Osteoblast (primary cell): ENCODE measurements at regions not wholly inside any gene's neighbourhood (a gene's known extent, or its start where the extent isn't known, plus 50 kb on each side); places are given as distances from the start of the nearest gene placed in this dataset.

Experiments
- DNase-seq: peaks from one replicate; pipeline ENCODE4 v3.0.0; 2011; ENCODE audit warnings: low spot score, mixed read lengths; ENCODE audit not compliant: insufficient read length; ENCODE audit errors: missing footprints
- H2AFZ ChIP-seq: 2 replicates; pipeline ENCODE4 v1.6.0; 2011; ENCODE audit warnings: mild to moderate bottlenecking, low read length
- H3K27ac ChIP-seq: 2 replicates; pipeline ENCODE4 v1.5.1; 2011; ENCODE audit warnings: mild to moderate bottlenecking, low read depth, low read length, moderate library complexity
- H3K27me3 ChIP-seq: 2 replicates; pipeline ENCODE4 v1.6.0; 2012; ENCODE audit warnings: mild to moderate bottlenecking, control low read depth, inconsistent platforms, low read length, moderate library complexity; ENCODE audit not compliant: insufficient read depth
- H3K36me3 ChIP-seq: 2 replicates; pipeline ENCODE4 v1.5.1; 2011; ENCODE audit warnings: mild to moderate bottlenecking, low read length, control low read depth, moderate library complexity; ENCODE audit not compliant: insufficient read depth
- H3K4me1 ChIP-seq: 2 replicates; pipeline ENCODE4 v1.5.1; 2011; ENCODE audit warnings: mild to moderate bottlenecking, low read length, control low read depth, moderate library complexity; ENCODE audit not compliant: insufficient read depth
- H3K4me2 ChIP-seq: 2 replicates; pipeline ENCODE4 v1.6.0; 2011; ENCODE audit warnings: mild to moderate bottlenecking, low read length; ENCODE audit not compliant: insufficient read depth
- H3K4me3 ChIP-seq: fragments of 200-600 bp; sonication (generic); 3 replicates; pipeline ENCODE4 v1.5.1; 2012; ENCODE audit warnings: mild to moderate bottlenecking, low read length, inconsistent platforms; ENCODE audit not compliant: insufficient read depth
- H3K79me2 ChIP-seq: 2 replicates; pipeline ENCODE4 v1.6.0; 2012; ENCODE audit warnings: mild to moderate bottlenecking, low read length, control low read depth, inconsistent platforms; ENCODE audit not compliant: insufficient read depth
- H3K9me3 ChIP-seq: 2 replicates; pipeline ENCODE4 v1.5.1; 2011; ENCODE audit warnings: low read depth, low read length, control low read depth
- H4K20me1 ChIP-seq: 2 replicates; pipeline ENCODE4 v1.6.0; 2012; ENCODE audit warnings: mild to moderate bottlenecking, low read length, control low read depth; ENCODE audit not compliant: insufficient read depth
- TF ChIP-seq, protein P1 (sequence below): IDR thresholded peaks from 2 replicates; pipeline ENCODE4 v1.5.1; 2011; ENCODE audit warnings: mild to moderate bottlenecking, low read depth, low read length, moderate library complexity; ENCODE audit errors: extremely low read depth

DNA sequence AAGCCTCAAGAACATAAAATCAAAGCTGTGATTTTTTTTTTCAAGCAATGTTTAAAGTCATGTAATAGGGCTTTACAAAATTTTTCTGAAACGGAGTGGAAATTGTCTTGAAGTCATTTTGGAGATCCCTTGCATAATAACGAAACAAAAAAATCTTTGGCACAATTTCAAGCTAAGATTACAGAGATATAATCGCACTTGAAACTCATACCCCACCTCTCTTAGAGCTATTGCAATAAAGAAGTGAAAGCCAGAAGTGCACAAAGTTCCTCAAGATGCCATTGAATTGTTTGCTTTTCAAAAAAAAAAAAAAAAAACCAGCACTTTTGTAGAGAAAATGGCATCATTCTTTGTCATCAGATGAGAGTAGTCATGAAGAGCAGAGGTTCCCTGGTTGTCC, 152.3 kb downstream of the PAX3 start:
- Histone ChIP-seq H3K36me3 (no peaks in the 10 kb centered on the region), H3K27me3 (no peaks in the 10 kb centered on the region), H3K4me1 (no peaks in the 10 kb centered on the region), H4K20me1 (no peaks in the 10 kb centered on the region), H3K27ac (no peak overlapping the region), H3K4me3 (no peak overlapping the region), H3K9me3 (no peaks in the 10 kb centered on the region), H3K4me2 (no peak overlapping the region), H3K79me2 (no peaks in the 10 kb centered on the region), H2AFZ (no peak overlapping the region)
- TF ChIP-seq, protein P1, sequence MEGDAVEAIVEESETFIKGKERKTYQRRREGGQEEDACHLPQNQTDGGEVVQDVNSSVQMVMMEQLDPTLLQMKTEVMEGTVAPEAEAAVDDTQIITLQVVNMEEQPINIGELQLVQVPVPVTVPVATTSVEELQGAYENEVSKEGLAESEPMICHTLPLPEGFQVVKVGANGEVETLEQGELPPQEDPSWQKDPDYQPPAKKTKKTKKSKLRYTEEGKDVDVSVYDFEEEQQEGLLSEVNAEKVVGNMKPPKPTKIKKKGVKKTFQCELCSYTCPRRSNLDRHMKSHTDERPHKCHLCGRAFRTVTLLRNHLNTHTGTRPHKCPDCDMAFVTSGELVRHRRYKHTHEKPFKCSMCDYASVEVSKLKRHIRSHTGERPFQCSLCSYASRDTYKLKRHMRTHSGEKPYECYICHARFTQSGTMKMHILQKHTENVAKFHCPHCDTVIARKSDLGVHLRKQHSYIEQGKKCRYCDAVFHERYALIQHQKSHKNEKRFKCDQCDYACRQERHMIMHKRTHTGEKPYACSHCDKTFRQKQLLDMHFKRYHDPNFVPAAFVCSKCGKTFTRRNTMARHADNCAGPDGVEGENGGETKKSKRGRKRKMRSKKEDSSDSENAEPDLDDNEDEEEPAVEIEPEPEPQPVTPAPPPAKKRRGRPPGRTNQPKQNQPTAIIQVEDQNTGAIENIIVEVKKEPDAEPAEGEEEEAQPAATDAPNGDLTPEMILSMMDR, result no peak
- DNase-seq, result no peak

DNA sequence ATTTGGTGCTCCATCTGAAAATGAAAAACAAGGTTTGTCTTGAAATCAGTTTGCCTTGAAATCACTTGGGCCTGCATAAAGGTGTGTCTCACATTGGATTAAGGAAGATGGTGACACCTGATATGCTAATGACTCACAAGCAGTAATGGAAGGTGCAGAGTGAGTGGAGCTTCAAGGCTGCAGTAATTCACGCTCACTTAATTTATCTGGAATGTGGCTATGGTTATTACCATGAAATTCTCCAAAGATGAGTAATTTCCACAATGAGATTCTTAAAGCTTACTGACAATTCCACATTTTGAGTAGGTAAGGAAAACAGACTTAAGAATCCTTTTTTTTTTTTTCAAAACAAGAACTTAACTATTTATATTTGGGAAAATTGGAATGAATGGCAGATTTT, 156.8 kb downstream of the PAX3 start:
- no peaks in the 10 kb centered on the region for H3K79me2 ChIP-seq
- no peaks in the 10 kb centered on the region for H4K20me1 ChIP-seq
- no peak overlapping the region for H3K4me3 ChIP-seq
- no peak overlapping the region for H3K4me2 ChIP-seq
- no peaks in the 10 kb centered on the region for H3K9me3 ChIP-seq
- H3K4me1 ChIP-seq, result no peaks in the 10 kb centered on the region
- H3K36me3 ChIP-seq, result no peaks in the 10 kb centered on the region
- DNase-seq, result no peak
- no peak overlapping the region for H3K27ac ChIP-seq
- H3K27me3 ChIP-seq, result no peaks in the 10 kb centered on the region
- TF ChIP-seq, protein P1, result no peak
- no peak overlapping the region for H2AFZ ChIP-seq

DNA sequence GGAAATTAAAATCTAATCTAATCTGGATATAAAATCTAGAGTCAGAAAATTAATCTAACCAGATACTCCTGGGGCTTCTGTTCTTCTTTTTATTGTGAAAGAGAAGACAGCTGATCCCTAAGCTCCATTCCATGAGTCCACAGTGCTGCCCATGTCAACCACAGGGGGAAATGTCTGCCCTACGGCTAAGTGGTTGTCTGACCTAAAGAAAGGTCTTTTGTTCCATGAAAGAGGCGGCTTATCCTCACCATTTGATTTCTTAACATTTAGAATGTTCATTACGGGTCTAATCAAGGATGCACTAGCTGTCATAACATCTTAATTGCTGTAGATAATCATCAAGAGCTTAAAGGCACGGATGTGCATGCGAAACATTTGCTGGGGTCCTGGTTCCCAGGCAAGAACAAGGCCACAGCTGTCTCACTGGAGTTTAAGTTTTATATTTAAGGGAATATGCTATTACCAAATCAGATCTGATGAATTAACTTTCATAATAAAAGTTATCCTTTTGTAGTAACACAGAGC, 162.6 kb downstream of the PAX3 start:
- Histone ChIP-seq H3K4me2 (no peak overlapping the region), H3K79me2 (no peaks in the 10 kb centered on the region), H3K27ac (no peak overlapping the region), H3K4me3 (no peak overlapping the region), H3K27me3 (no peaks in the 10 kb centered on the region), H3K4me1 (no peaks in the 10 kb centered on the region), H3K9me3 (no peaks in the 10 kb centered on the region), H3K36me3 (no peaks in the 10 kb centered on the region), H4K20me1 (no peaks in the 10 kb centered on the region), H2AFZ (no peak overlapping the region)
- peak; percentile 46 for DNase-seq
- TF ChIP-seq, protein P1, result no peak

DNA sequence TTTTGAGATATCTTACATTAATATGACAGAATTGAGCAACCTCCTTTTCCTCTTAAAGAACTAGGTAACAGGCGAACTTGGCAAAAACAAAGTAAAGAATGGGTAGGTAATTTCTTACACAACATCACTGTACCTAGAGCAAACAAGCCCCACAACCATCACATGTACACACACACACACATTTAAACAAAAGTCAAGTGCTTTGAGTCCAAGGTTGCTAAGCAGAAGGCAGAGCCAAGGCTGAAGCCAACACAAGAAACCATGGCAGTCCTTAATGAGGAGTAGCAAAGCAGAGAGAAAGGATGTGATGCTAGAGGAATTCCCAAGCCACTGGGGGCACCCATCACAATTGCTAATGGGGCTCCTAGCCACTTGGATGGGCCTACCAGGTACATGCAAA, 164.1 kb downstream of the PAX3 start:
- Histone ChIP-seq H3K36me3 (no peaks in the 10 kb centered on the region), H3K4me3 (no peak overlapping the region), H3K27ac (no peak overlapping the region), H3K4me2 (no peak overlapping the region), H2AFZ (no peak overlapping the region), H3K27me3 (no peaks in the 10 kb centered on the region), H4K20me1 (no peaks in the 10 kb centered on the region), H3K4me1 (no peaks in the 10 kb centered on the region), H3K79me2 (no peaks in the 10 kb centered on the region), H3K9me3 (no peaks in the 10 kb centered on the region)
- DNase-seq, result no peak
- TF ChIP-seq, protein P1, result no peak
